ENCODE measurements at regions not wholly inside any gene's neighbourhood (a gene's known extent, or its start where the extent isn't known, plus 50 kb on each side); places are given as distances from the start of the nearest gene placed in this dataset.
A peak's percentile ranks its signal among the peaks of the same experiment; 100 is the strongest.

DNA sequence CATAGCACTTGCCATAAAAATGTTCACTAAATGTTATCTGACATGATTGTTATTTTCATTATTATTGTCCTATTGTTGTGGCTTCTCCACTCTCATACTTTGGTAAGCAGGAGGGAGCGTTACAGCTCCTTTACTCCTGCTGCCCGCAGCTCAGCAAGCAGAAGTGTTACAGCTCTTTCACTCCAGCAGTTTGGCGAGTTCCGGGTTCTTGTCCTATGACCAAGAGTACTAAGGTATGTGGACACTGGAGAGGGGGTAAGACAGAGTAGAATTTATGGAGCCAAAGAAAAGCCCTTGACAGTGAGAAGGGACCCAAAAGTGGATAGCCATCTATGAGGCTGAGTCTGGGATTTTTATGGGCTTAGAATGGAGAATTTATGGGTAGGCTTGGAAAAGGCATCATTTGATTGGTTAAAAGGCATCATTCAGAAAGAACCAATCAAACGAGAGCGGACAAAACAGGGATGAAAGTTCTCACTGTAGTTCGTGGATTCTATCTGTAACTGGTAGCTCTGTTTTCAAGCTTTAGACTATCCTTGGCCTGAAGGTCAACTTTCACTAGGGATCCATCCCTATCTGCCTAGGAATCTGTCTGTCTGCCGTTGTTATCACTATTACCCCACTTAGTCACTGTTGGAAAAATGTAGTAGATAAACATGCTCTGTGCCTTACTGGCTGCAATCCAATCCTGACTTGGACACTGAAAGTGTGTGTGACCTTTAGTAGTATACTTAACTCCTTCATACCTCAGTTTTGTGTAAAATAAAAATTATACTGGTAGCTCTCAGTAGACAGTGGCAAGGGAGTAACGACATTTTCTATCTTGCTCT is 545.6 kb upstream of the LCORL start:
- ATAC-seq, result no peak
- TF ChIP-seq, protein P1, sequence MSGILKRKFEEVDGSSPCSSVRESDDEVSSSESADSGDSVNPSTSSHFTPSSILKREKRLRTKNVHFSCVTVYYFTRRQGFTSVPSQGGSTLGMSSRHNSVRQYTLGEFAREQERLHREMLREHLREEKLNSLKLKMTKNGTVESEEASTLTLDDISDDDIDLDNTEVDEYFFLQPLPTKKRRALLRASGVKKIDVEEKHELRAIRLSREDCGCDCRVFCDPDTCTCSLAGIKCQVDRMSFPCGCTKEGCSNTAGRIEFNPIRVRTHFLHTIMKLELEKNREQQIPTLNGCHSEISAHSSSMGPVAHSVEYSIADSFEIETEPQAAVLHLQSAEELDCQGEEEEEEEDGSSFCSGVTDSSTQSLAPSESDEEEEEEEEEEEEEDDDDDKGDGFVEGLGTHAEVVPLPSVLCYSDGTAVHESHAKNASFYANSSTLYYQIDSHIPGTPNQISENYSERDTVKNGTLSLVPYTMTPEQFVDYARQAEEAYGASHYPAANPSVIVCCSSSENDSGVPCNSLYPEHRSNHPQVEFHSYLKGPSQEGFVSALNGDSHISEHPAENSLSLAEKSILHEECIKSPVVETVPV (CRISPR knock-in tag; IDR thresholded peaks at IDR 0.05), result no peak
- 0 out of 2 replicates have a peak, but pooled peaks have one; percentile 17 for TF ChIP-seq ISL1 (CRISPR knock-in tag; IDR thresholded peaks at IDR 0.05)

DNA sequence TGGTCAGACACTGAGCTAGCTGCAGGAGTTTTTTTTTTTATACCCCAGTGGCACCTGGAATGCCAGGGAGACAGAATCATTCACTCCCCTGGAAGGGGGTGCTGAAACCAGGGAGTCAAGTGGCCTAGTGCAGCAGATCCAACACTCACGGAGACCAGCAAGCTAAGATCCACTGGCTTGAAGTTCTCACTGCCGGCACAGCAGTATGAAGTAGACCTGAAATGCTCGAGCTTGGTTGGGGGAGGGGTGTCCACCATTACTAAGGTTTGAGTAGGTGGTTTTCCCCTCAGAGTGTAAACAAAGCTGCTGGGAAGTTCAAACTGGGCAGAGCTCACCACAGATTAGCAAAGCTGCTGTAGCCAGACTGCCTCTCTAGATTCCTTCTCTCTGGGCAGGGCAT is 537.9 kb upstream of the LCORL start:
- no peak for ATAC-seq
- no peak for TF ChIP-seq ZNF8 (CRISPR knock-in tag; IDR thresholded peaks at IDR 0.05)
- TF ChIP-seq ZNF565 (CRISPR knock-in tag; conservative IDR thresholded peaks at IDR 0.05; ENCODE audit: low read depth), result no peak
- no peak for TF ChIP-seq GLIS3 (CRISPR knock-in tag; IDR thresholded peaks at IDR 0.05)
- TF ChIP-seq PPARA (CRISPR knock-in tag; IDR thresholded peaks at IDR 0.05; ENCODE audit: borderline replicate concordance), result no peak

DNA sequence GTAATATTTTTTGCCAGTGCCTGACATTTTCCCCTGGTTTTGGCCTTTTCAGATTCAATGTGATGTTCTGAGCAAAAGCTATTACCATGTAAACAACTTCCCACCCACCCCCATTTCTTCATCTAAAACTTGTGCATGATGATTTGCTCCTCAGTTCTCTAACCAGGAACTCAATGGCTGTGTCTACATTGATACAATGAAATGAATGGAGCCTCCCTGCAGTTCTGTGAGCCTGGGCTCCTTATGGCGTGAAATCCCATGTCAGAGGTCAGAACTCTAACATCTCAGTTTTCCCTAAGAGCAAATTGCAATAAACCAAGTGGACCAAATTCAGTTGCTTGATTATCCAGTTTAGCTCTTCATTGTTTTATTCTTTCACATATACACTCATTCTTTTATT is 534.8 kb upstream of the LCORL start:
- TF ChIP-seq, protein P2, sequence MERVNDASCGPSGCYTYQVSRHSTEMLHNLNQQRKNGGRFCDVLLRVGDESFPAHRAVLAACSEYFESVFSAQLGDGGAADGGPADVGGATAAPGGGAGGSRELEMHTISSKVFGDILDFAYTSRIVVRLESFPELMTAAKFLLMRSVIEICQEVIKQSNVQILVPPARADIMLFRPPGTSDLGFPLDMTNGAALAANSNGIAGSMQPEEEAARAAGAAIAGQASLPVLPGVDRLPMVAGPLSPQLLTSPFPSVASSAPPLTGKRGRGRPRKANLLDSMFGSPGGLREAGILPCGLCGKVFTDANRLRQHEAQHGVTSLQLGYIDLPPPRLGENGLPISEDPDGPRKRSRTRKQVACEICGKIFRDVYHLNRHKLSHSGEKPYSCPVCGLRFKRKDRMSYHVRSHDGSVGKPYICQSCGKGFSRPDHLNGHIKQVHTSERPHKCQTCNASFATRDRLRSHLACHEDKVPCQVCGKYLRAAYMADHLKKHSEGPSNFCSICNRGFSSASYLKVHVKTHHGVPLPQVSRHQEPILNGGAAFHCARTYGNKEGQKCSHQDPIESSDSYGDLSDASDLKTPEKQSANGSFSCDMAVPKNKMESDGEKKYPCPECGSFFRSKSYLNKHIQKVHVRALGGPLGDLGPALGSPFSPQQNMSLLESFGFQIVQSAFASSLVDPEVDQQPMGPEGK (CRISPR knock-in tag; IDR thresholded peaks at IDR 0.05; ENCODE audit: borderline replicate concordance), result no peak
- no peak for TF ChIP-seq ZC3H10 (CRISPR knock-in tag; IDR thresholded peaks at IDR 0.05)
- no peak for TF ChIP-seq SNAI2 (CRISPR knock-in tag; IDR thresholded peaks at IDR 0.05)
- no peak for ATAC-seq

DNA sequence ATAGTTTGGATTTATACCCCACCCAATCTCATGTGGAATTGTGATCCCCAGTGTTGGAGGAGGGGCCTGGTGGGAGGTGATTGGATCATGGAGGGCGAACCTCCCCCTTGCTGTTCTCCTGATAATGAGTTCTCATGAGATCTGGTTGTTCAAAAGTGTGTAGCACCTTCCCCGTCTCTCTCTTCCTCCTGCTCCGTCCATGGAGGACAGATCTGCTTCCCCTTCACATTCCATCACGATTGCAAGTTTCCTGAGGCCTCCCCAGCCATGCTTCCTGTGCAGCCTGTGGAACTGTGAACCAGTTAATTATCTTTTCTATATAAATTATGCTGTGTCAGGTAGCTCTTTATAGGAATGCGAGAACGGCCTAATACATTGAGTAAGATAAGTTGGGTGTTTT is 518.8 kb upstream of the LCORL start:
- no peak for ATAC-seq

DNA sequence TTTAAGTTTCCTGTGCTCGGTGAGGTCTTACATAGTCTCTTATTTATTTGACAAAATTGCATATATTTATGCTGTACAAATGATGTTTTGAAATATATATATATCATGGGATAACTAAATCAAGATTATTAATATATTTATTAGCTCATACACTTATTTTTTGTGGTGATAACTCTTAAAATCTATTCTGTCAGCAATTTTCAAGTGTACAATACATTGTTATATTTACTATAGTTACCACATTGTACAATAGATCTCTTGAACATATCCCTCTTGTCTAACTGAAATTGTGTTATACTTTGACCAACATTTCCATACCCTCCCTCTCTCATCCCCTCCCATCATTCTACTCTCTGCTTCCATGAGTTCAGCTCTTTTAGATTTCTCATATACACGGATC is 516.6 kb upstream of the LCORL start:
- TF ChIP-seq TOX (CRISPR knock-in tag; IDR thresholded peaks at IDR 0.05; ENCODE audit: borderline replicate concordance) (no peak), ZFP3 (CRISPR knock-in tag; IDR thresholded peaks at IDR 0.05) (no peak), ZNF565 (CRISPR knock-in tag; conservative IDR thresholded peaks at IDR 0.05; ENCODE audit: low read depth) (no peak)

More for the DNA sequence above, 518.8 kb upstream of the LCORL start:
- no peak for TF ChIP-seq ZNF70 (CRISPR knock-in tag; IDR thresholded peaks at IDR 0.05)
- no peak for TF ChIP-seq OSR1 (CRISPR knock-in tag; IDR thresholded peaks at IDR 0.05)
- no peak for TF ChIP-seq SNAI2 (CRISPR knock-in tag; IDR thresholded peaks at IDR 0.05)
- TF ChIP-seq ZNF565 (CRISPR knock-in tag; conservative IDR thresholded peaks at IDR 0.05; ENCODE audit: low read depth), result no peak
- TF ChIP-seq ZC3H10 (CRISPR knock-in tag; IDR thresholded peaks at IDR 0.05), result no peak
- no peak for TF ChIP-seq TOX (CRISPR knock-in tag; IDR thresholded peaks at IDR 0.05; ENCODE audit: borderline replicate concordance)
- no peak for TF ChIP-seq TCF4 (CRISPR knock-in tag; IDR thresholded peaks at IDR 0.05; ENCODE audit: borderline replicate concordance)
- TF ChIP-seq, protein P2 (CRISPR knock-in tag; IDR thresholded peaks at IDR 0.05; ENCODE audit: borderline replicate concordance), result no peak
- TF ChIP-seq ZNF8 (CRISPR knock-in tag; IDR thresholded peaks at IDR 0.05), result no peak
- TF ChIP-seq, protein P3, sequence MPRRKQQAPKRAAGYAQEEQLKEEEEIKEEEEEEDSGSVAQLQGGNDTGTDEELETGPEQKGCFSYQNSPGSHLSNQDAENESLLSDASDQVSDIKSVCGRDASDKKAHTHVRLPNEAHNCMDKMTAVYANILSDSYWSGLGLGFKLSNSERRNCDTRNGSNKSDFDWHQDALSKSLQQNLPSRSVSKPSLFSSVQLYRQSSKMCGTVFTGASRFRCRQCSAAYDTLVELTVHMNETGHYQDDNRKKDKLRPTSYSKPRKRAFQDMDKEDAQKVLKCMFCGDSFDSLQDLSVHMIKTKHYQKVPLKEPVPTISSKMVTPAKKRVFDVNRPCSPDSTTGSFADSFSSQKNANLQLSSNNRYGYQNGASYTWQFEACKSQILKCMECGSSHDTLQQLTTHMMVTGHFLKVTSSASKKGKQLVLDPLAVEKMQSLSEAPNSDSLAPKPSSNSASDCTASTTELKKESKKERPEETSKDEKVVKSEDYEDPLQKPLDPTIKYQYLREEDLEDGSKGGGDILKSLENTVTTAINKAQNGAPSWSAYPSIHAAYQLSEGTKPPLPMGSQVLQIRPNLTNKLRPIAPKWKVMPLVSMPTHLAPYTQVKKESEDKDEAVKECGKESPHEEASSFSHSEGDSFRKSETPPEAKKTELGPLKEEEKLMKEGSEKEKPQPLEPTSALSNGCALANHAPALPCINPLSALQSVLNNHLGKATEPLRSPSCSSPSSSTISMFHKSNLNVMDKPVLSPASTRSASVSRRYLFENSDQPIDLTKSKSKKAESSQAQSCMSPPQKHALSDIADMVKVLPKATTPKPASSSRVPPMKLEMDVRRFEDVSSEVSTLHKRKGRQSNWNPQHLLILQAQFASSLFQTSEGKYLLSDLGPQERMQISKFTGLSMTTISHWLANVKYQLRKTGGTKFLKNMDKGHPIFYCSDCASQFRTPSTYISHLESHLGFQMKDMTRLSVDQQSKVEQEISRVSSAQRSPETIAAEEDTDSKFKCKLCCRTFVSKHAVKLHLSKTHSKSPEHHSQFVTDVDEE (CRISPR knock-in tag; IDR thresholded peaks at IDR 0.05), result no peak
- no peak for TF ChIP-seq PPARA (CRISPR knock-in tag; IDR thresholded peaks at IDR 0.05; ENCODE audit: borderline replicate concordance)
- TF ChIP-seq BACH2 (CRISPR knock-in tag; IDR thresholded peaks at IDR 0.05; ENCODE audit: borderline replicate concordance), result no peak
- TF ChIP-seq ISL1 (CRISPR knock-in tag; IDR thresholded peaks at IDR 0.05), result no peak
- TF ChIP-seq ARNTL (CRISPR knock-in tag; IDR thresholded peaks at IDR 0.05; ENCODE audit: borderline replicate concordance, low read depth), result no peak
- TF ChIP-seq ESRRG (CRISPR knock-in tag; IDR thresholded peaks at IDR 0.05), result no peak

More for the DNA sequence above, 516.6 kb upstream of the LCORL start:
- no peak for ATAC-seq

Measured in SK-N-SH treated with all-trans-retinoic acid at 6 μM for 48 hours (cell line).